Uterus (tissue), 3 donors: ENCODE measurements at regions not wholly inside any gene's neighbourhood (a gene's known extent, or its start where the extent isn't known, plus 50 kb on each side); places are given as distances from the start of the nearest gene placed in this dataset.

Source experiments
- DNase-seq, 2 donors: peaks; one replicate each; pipeline ENCODE4 v3.0.0-alpha.2; 2019 to 2020
- H3K27ac ChIP-seq, 2 donors: fragments of 200-600 bp; sonication (generic); 1 replicate in 1 of 2; 2 replicates in 1 of 2; pipeline ENCODE4 v1.5.1; 2016 to 2018
- H3K27me3 ChIP-seq, 2 donors: fragments of 200-600 bp; sonication (generic); one replicate each; pipeline ENCODE4 v1.5.1; 2018 to 2019; ENCODE audit warnings: control low read depth in 1 of 2
- H3K36me3 ChIP-seq, 2 donors: fragments of 200-600 bp; sonication (generic); one replicate each; pipeline ENCODE4 v1.5.1; 2019; ENCODE audit warnings: control low read depth in 1 of 2
- H3K4me1 ChIP-seq, 2 donors: fragments of 200-600 bp; sonication (generic); one replicate each; pipeline ENCODE4 v1.5.1; 2018 to 2019; ENCODE audit warnings: control low read depth in 1 of 2
- H3K4me3 ChIP-seq, 2 donors: fragments of 200-600 bp; sonication (generic); 1 replicate in 1 of 2; 2 replicates in 1 of 2; pipeline ENCODE4 v1.5.1; 2018 to 2019; ENCODE audit warnings: mild to moderate bottlenecking in 1 of 2
- H3K9me3 ChIP-seq, 2 donors: fragments of 200-600 bp; sonication (generic); one replicate each; pipeline ENCODE4 v1.5.1; 2019; ENCODE audit warnings: control low read depth in 1 of 2
- CTCF ChIP-seq, 4 experiments: fragments of 200-600 bp in 2 of 4; fragments of 450-650 bp in 2 of 4; sonication (generic) in 2 of 4; IDR thresholded peaks; one replicate each; pipeline ENCODE4 v1.5.1; 2016 to 2019; ENCODE audit warnings: antibody characterized with exemption in 4 of 4, mild to moderate bottlenecking in 2 of 4, moderate library complexity in 1 of 4
- POLR2A ChIP-seq, 2 donors: fragments of 450-650 bp; IDR thresholded peaks; one replicate each; pipeline ENCODE4 v1.6.1; 2016; ENCODE audit warnings: antibody characterized with exemption in 2 of 2, mild to moderate bottlenecking in 1 of 2, moderate library complexity in 1 of 2
- intact Hi-C: fragments of 100-400 bp; cut with DNase I; formaldehyde crosslinking; loops from one replicate; pipeline ENCODE4 v1.15.1; 2023; ENCODE audit warnings: low total_unique reads
- donor health status: DM: yes; HTN: yes; CAD: no.

- Histone ChIP-seq H3K36me3 (no peaks in the 10 kb centered on the region), H3K27ac (no peak overlapping the region), H3K9me3 (no peaks in the 10 kb centered on the region), H3K4me1 (no peaks in the 10 kb centered on the region), H3K27me3 (no peaks in the 10 kb centered on the region), H3K4me3 (no peak overlapping the region)
- intact Hi-C loops, result no loop called here
- DNase-seq, result no peak
- TF ChIP-seq POLR2A (IDR thresholded peaks at IDR 0.05) (no peak), CTCF (IDR thresholded peaks at IDR 0.05) (no peak)
Measured at GRCh38 chr3:177944228-177944661, 592.0 kb upstream of the KCNMB2 start.

GRCh38 chr3:177946048-177946447 lies 590.2 kb upstream of the KCNMB2 start:
- Histone ChIP-seq H3K27ac (no peak overlapping the region), H3K4me1 (no peaks in the 10 kb centered on the region), H3K9me3 (no peaks in the 10 kb centered on the region), H3K36me3 (no peaks in the 10 kb centered on the region), H3K27me3 (no peaks in the 10 kb centered on the region), H3K4me3 (no peak overlapping the region)
- DNase-seq, result no peak
- intact Hi-C loops, result no loop called here
- TF ChIP-seq POLR2A (IDR thresholded peaks at IDR 0.05) (no peak), CTCF (IDR thresholded peaks at IDR 0.05) (no peak)

GRCh38 chr3:177946497-177946896 lies 589.7 kb upstream of the KCNMB2 start:
- intact Hi-C loops, result no loop called here
- Histone ChIP-seq H3K9me3 (no peaks in the 10 kb centered on the region), H3K27ac (no peak overlapping the region), H3K4me1 (no peaks in the 10 kb centered on the region), H3K4me3 (no peak overlapping the region), H3K36me3 (no peaks in the 10 kb centered on the region), H3K27me3 (no peaks in the 10 kb centered on the region)
- DNase-seq, result no peak
- TF ChIP-seq POLR2A (IDR thresholded peaks at IDR 0.05) (no peak), CTCF (IDR thresholded peaks at IDR 0.05) (no peak)

- no peaks in the 10 kb centered on the region for H3K36me3 ChIP-seq
- no peaks in the 10 kb centered on the region for H3K4me1 ChIP-seq
- no peaks in the 10 kb centered on the region for H3K9me3 ChIP-seq
- H3K4me3 ChIP-seq, result no peak overlapping the region
- H3K27ac ChIP-seq, result no peak overlapping the region
- no peaks in the 10 kb centered on the region for H3K27me3 ChIP-seq
- TF ChIP-seq CTCF (IDR thresholded peaks at IDR 0.05) (no peak), POLR2A (IDR thresholded peaks at IDR 0.05) (no peak)
- no peak for DNase-seq
- intact Hi-C loops, result no loop called here
Measured at GRCh38 chr3:177946936-177947335, 589.3 kb upstream of the KCNMB2 start.

- no peak for TF ChIP-seq POLR2A (IDR thresholded peaks at IDR 0.05)
- no peak for TF ChIP-seq CTCF (IDR thresholded peaks at IDR 0.05)
- intact Hi-C loops, result no loop called here
- Histone ChIP-seq H3K27me3 (no peaks in the 10 kb centered on the region), H3K4me1 (no peaks in the 10 kb centered on the region), H3K9me3 (no peaks in the 10 kb centered on the region), H3K4me3 (no peak overlapping the region), H3K36me3 (no peaks in the 10 kb centered on the region), H3K27ac (no peak overlapping the region)
- no peak for DNase-seq
Measured at GRCh38 chr3:177947901-177948300, 588.3 kb upstream of the KCNMB2 start.
